SK-N-MC (cell line): ENCODE measurements at regions not wholly inside any gene's neighbourhood (a gene's known extent, or its start where the extent isn't known, plus 50 kb on each side); places are given as distances from the start of the nearest gene placed in this dataset.

ENCODE experiments used
- EZH2 ChIP-seq: fragments of 200-600 bp; sonication (generic); IDR thresholded peaks from one replicate; pipeline ENCODE4 v1.6.1; 2017; ENCODE audit warnings: antibody characterized with exemption
- POLR2AphosphoS5 ChIP-seq: IDR thresholded peaks from 2 replicates; pipeline ENCODE4 v1.6.1; 2012; ENCODE audit warnings: mild to moderate bottlenecking, low read depth, low read length, borderline replicate concordance

DNA sequence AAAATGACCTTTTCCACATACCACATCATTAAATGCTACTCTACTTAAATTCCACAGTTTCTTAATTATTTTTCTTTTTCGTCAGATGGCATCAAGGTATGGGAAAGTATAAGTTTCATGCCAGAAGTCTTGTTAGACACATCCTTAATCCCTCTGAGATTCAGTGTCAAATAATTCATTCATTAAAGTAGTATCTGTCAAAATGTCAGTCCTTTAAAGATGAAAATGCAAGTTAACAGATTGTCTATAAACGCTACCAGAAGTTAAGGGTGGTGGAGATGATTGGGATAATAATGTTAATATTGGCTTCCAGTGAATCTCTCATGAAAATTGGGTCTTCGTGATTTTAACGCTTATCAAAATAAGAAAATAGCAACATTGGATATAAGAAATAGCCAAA is 504.2 kb upstream of the LINC00305 start:
- TF ChIP-seq EZH2: no peak
- TF ChIP-seq POLR2AphosphoS5: no peak
